ENCODE measurements at regions not wholly inside any gene's neighbourhood (a gene's known extent, or its start where the extent isn't known, plus 50 kb on each side); places are given as distances from the start of the nearest gene placed in this dataset.

DNA sequence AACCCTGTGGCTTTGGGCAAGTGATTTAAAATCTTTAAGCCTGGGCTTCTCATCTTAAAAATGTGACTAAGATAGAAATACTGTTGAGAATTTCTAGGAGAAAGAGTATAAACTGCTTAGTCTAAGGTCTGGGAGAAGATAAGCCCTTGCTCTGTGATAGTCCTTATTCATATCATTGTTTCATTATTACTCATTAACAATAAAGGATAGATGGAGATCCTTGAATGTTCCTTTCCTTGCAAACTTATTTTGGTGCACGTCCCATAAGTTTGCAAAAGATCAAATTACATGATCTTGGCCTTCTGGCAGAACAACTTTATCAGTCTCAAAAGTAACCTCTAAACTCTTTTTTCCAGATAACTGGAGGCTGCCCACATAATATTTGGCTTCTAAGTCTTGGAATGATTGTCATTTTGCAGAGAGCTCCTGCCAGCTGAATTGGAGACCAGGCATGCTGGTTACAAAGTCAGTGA is 138.3 kb downstream of the FAM124B start:
- Histone ChIP-seq H3K4me3 (no peak overlapping the region), H3K27me3 (no peaks in the 10 kb centered on the region), H3K36me3 (no peaks in the 10 kb centered on the region), H3K9me3 (no peaks in the 10 kb centered on the region), H3K27ac (no peak overlapping the region), H3K4me1 (peaks cover 0 to 10% (median 2%) of the 10 kb centered on the region in 4 donors)
- intact Hi-C loops (cut with DNase I; ENCODE audit: low total_unique reads), result no loop called here
- DNase-seq, result no peak
- TF ChIP-seq, protein P1, sequence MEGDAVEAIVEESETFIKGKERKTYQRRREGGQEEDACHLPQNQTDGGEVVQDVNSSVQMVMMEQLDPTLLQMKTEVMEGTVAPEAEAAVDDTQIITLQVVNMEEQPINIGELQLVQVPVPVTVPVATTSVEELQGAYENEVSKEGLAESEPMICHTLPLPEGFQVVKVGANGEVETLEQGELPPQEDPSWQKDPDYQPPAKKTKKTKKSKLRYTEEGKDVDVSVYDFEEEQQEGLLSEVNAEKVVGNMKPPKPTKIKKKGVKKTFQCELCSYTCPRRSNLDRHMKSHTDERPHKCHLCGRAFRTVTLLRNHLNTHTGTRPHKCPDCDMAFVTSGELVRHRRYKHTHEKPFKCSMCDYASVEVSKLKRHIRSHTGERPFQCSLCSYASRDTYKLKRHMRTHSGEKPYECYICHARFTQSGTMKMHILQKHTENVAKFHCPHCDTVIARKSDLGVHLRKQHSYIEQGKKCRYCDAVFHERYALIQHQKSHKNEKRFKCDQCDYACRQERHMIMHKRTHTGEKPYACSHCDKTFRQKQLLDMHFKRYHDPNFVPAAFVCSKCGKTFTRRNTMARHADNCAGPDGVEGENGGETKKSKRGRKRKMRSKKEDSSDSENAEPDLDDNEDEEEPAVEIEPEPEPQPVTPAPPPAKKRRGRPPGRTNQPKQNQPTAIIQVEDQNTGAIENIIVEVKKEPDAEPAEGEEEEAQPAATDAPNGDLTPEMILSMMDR (IDR thresholded peaks at IDR 0.05), result no peak
- 65 to 80% methylated on average over 1 of the region's 1 CpG for WGBS, 2 donors (ENCODE audit: low coverage in 1 of 2)
- in situ Hi-C loops (cut with MboI; ENCODE audit: low pct_ligation_motif_present in 1 of 4, low pct_unique_long_range_greater_than_20kb in 1 of 4, low sequenced_read_pairs in 3 of 4), result no loop called here

DNA sequence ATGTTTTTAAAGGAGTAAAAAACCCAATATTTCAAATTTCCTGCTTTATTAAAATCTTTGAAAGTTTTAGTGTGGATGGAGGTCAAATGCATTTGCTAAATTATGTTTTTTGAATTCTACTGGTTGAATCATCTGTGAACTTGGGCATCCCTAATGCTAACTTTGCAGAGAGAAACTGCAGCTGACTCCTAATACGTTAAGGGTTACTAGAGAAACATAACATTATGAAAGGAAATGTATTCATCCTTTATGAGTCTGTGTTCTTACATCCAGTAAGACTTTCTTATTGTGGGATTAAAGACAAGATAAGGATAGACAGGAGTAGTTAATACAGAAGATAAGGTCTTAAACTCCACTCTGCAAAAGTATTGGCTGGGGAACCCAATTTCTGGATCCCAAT is 140.6 kb downstream of the FAM124B start:
- no peaks in the 10 kb centered on the region for H3K36me3 ChIP-seq
- peaks cover 0 to 3% (median 0%) of the 10 kb centered on the region in 4 donors for H3K4me1 ChIP-seq
- TF ChIP-seq POLR2A (IDR thresholded peaks at IDR 0.05), result no peak
- no peak for DNase-seq
- in situ Hi-C loops (cut with MboI; ENCODE audit: low pct_ligation_motif_present in 1 of 4, low pct_unique_long_range_greater_than_20kb in 1 of 4, low sequenced_read_pairs in 3 of 4) (no loop called here), intact Hi-C loops (cut with DNase I; ENCODE audit: low total_unique reads) (no loop called here)
- no peaks in the 10 kb centered on the region for H3K9me3 ChIP-seq
- no peaks in the 10 kb centered on the region for H3K27me3 ChIP-seq
- WGBS, 2 donors (ENCODE audit: low coverage in 1 of 2), result 68 to 73% methylated on average over 1 of the region's 1 CpG
- no peak overlapping the region for H3K27ac ChIP-seq
- no peak overlapping the region for H3K4me3 ChIP-seq

DNA sequence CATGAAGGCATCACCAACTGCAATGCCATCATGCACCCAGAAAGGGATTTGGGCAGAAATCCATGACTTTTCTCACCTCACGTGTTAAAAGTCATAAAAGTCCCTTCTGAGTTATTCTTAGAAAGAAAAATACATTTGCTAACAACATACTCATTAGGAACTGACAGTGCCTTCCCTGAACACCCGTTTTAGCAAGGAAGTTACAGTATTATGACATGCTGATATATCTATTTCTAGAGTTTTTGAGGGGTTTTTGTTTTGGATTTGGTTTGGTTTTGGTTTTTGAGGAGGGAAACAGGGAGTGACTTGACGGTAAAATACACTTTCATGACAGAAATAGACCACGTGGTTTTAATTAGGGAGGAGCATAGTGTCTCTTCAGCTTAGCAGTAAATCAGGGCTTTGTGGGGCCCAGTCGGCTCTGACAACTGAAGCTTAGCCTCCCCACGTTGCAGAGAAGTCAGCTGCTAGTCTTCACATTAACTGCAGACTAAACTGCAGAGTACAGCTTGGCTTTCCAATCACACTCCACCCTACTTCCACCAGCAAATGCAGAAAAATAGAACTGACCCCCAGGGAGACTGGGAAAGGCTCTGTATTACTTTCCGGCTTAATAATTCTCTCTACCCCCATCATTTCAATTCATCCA is 141.4 kb downstream of the FAM124B start:
- H3K27me3 ChIP-seq, result no peaks in the 10 kb centered on the region
- no peak overlapping the region for H3K27ac ChIP-seq
- peaks cover 0 to 3% (median 0%) of the 10 kb centered on the region in 4 donors for H3K4me1 ChIP-seq
- intact Hi-C loops (cut with DNase I; ENCODE audit: low total_unique reads) (no loop called here), in situ Hi-C loops (cut with MboI; ENCODE audit: low pct_ligation_motif_present in 1 of 4, low pct_unique_long_range_greater_than_20kb in 1 of 4, low sequenced_read_pairs in 3 of 4) (no loop called here)
- no peaks in the 10 kb centered on the region for H3K9me3 ChIP-seq
- WGBS, 2 donors (ENCODE audit: low coverage in 1 of 2), result 32 to 44% methylated on average over 4 to 7 of the region's 7 CpGs
- H3K4me3 ChIP-seq, result no peak overlapping the region
- DNase-seq, result no peak
- no peak for TF ChIP-seq POLR2A (IDR thresholded peaks at IDR 0.05)
- TF ChIP-seq EP300 (IDR thresholded peaks at IDR 0.05; ENCODE audit: low read depth), result no peak
- TF ChIP-seq, protein P1 (IDR thresholded peaks at IDR 0.05), result no peak
- no peak for TF ChIP-seq POLR2AphosphoS5 (IDR thresholded peaks at IDR 0.05)
- no peaks in the 10 kb centered on the region for H3K36me3 ChIP-seq

DNA sequence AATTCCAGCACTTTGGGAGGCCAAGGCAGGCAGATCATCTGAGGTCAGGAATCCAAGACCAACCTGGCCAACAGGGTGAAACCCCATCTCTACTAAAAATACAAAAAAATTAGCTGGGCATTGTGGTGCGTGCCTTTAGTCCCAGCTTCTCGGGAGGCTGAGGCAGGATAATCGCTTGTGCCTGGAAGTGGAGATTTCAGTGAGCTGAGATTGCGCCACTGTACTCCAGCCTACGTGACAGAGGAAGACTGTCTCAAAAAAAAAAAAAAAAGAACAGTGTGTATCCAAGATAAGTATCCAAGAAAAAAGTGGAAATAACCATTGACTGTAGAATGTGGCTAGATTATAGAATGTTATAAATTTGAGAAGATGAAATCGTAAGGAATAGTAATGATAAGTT is 142.1 kb downstream of the FAM124B start:
- no peaks in the 10 kb centered on the region for H3K27me3 ChIP-seq
- no peak for DNase-seq
- intact Hi-C loops (cut with DNase I; ENCODE audit: low total_unique reads), result no loop called here
- no peaks in the 10 kb centered on the region for H3K36me3 ChIP-seq
- no peak overlapping the region for H3K27ac ChIP-seq
- in situ Hi-C loops (cut with MboI; ENCODE audit: low pct_ligation_motif_present in 1 of 4, low pct_unique_long_range_greater_than_20kb in 1 of 4, low sequenced_read_pairs in 3 of 4), result no loop called here
- no peak overlapping the region for H3K4me3 ChIP-seq
- no peak for TF ChIP-seq POLR2A (IDR thresholded peaks at IDR 0.05)
- TF ChIP-seq POLR2AphosphoS5 (IDR thresholded peaks at IDR 0.05), result no peak
- peaks cover 0 to 3% (median 0%) of the 10 kb centered on the region in 4 donors for H3K4me1 ChIP-seq
- no peaks in the 10 kb centered on the region for H3K9me3 ChIP-seq
- 82 to 92% methylated on average over 3 to 6 of the region's 6 CpGs for WGBS, 2 donors (ENCODE audit: low coverage in 1 of 2)

DNA sequence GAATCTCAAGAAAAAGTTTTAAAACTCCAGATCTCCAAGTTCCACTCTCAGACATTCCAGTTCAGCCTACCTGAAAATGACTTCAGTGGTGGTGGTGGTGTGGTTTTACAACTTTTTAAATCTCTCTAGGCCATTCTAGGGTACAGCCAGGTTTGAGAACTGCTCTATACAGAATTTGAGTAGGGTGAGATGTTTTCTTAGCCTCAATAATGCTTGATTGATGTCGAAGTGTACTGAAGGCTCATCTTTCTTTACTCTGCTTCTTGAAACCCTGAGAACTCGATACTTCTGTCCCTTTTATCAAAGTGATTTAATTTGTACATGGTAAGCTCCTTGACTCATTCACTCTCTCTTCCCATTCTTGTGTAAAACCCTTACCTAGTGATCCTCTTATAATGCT is 143.8 kb downstream of the FAM124B start:
- Histone ChIP-seq H3K27ac (no peak overlapping the region), H3K9me3 (no peaks in the 10 kb centered on the region), H3K36me3 (no peaks in the 10 kb centered on the region), H3K4me3 (no peak overlapping the region), H3K4me1 (peaks cover 0 to 3% (median 0%) of the 10 kb centered on the region in 4 donors), H3K27me3 (no peaks in the 10 kb centered on the region)
- 89 to 94% methylated on average over 2 of the region's 2 CpGs for WGBS, 2 donors (ENCODE audit: low coverage in 1 of 2)
- intact Hi-C loops (cut with DNase I; ENCODE audit: low total_unique reads) (no loop called here), in situ Hi-C loops (cut with MboI; ENCODE audit: low pct_ligation_motif_present in 1 of 4, low pct_unique_long_range_greater_than_20kb in 1 of 4, low sequenced_read_pairs in 3 of 4) (no loop called here)
- no peak for TF ChIP-seq POLR2AphosphoS5 (IDR thresholded peaks at IDR 0.05)
- no peak for DNase-seq

DNA sequence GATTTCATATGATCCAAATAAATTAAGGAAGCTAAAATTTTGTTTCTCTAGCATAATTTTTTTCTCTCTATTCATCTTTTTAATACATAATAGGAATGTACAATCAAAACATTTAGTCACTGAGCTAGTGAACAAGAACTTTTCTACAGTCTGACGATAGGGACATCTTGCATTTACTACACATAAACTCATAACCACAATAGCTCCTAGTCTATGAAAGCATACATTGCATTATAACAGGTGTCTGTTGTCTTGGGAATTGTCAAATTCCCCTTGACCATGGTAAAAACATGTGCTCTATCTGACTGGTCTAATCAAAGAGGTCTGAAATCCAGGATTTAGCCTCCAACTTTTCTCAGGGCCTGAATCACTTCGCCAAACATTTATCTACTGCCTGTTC is 144.8 kb downstream of the FAM124B start:
- Histone ChIP-seq H3K9me3 (no peaks in the 10 kb centered on the region), H3K27ac (no peak overlapping the region), H3K4me3 (no peak overlapping the region), H3K4me1 (peaks cover 0 to 3% (median 0%) of the 10 kb centered on the region in 4 donors), H3K36me3 (no peaks in the 10 kb centered on the region), H3K27me3 (no peaks in the 10 kb centered on the region)
- in situ Hi-C loops (cut with MboI; ENCODE audit: low pct_ligation_motif_present in 1 of 4, low pct_unique_long_range_greater_than_20kb in 1 of 4, low sequenced_read_pairs in 3 of 4) (no loop called here), intact Hi-C loops (cut with DNase I; ENCODE audit: low total_unique reads) (no loop called here)
- WGBS, 2 donors (ENCODE audit: low coverage in 1 of 2), result 49 to 100% methylated on average over 1 to 2 of the region's 2 CpGs
- no peak for DNase-seq
- TF ChIP-seq, protein P1 (IDR thresholded peaks at IDR 0.05), result no peak
- no peak for TF ChIP-seq EP300 (IDR thresholded peaks at IDR 0.05; ENCODE audit: low read depth)
- no peak for TF ChIP-seq POLR2AphosphoS5 (IDR thresholded peaks at IDR 0.05)
- TF ChIP-seq POLR2A (IDR thresholded peaks at IDR 0.05), result no peak

All from transverse colon (tissue), 4 donors.